HG03565 (cell line): ENCODE measurements at regions not wholly inside any gene's neighbourhood (a gene's known extent, or its start where the extent isn't known, plus 50 kb on each side); places are given as distances from the start of the nearest gene placed in this dataset.
"Not testable (repeated sequence)": the region's sequence is repeated elsewhere in the genome, so short reads cannot be mapped to it uniquely, and the experiment has no call there.

Source experiments
- ATAC-seq: cut with Tn5 transposase; IDR thresholded peaks from one replicate; pipeline ENCODE4 v1.9.1; 2021; ENCODE audit warnings: mild to moderate bottlenecking, moderate library complexity; ENCODE audit not compliant: unreplicated experiment

- no peak for ATAC-seq
Measured at GRCh38 chr13:38160131-38160530, 189.5 kb upstream of the UFM1 start.

DNA sequence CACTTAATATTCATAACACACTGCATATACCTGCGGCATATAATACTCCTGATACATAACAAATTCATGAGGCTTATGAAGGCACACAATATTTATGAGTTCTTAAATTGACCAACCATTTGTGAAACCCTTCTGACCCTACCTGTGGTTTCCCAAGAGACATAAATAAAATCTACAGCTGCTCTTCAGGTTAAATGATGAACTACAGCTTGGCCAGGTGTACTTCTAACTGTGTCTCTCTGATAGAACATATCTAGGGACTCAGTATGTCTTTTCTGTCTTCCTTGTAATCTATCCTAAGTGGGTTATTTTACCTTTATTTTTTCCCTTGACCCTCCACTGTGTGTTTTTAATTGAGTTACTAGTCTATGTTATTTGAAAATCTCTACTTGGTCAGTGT is 189.9 kb upstream of the UFM1 start:
- ATAC-seq: no peak

DNA sequence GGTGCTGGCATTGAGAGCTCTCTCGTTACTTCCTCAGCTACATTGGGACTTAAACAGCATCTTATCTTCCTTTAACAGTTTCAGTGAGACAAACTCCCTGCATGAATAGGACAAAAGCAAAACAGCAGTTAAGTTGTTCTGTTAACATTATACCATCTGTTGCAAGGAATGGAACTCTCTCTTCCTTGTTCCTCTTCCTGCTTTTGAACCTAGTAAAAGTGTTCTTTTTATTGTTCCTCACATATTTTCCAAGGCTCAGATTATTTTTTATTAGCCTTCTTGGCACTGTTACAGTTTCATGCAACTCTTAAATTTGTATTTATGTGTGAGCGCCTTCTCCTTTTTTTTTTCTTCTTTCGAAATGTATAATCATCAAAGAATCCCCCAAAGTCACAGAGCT is 202.6 kb upstream of the UFM1 start:
- ATAC-seq: no peak

GRCh38 chr13:38141792-38142191 is 207.9 kb upstream of the UFM1 start:
- ATAC-seq: no peak

GRCh38 chr13:38135592-38135991 is 214.1 kb upstream of the UFM1 start:
- no peak for ATAC-seq

- no peak for ATAC-seq
Measured at GRCh38 chr13:38121267-38121666, 228.4 kb upstream of the UFM1 start.

DNA sequence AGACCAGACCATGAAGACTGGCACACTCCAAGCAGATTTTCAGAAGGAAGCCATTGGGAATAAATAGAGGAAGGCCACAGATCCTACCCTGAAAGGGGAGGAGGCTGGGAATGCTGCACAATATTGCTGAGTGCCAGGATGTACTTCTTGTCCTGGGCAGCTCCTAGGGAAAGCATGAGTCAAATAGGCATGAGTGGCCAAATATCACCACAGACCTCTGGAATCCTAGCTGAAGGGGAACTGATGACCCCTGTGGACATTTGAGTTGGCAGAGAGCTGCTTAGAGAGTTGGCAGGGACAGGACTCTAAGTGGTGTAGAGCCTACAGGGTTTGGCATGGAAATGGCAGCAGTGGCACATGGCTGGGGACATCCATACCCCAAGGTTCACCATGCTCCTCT is 234.3 kb upstream of the TRPC4 start:
- ATAC-seq: no peak

- ATAC-seq: no peak
Measured at GRCh38 chr13:38099751-38100150, 230.2 kb upstream of the TRPC4 start.

DNA sequence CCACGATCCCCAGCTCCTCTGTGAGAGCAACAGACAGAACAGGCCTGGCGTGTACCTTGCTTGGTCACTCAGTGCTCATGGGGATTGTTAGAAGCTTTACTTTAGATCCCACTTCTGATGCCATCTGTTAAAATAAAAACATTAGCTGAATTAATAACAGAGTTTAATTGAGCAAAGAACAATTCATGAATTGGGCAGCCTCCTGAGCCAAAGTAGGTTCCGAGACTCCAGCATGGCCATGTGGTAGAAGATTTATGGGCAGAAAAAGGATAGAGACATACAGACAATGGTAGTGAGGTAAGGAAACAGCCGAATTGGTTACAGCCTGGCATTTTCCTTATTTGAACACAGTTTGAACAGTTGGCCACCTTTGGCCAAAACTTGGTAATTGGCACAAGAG is 223.9 kb upstream of the TRPC4 start:
- ATAC-seq: no peak

DNA sequence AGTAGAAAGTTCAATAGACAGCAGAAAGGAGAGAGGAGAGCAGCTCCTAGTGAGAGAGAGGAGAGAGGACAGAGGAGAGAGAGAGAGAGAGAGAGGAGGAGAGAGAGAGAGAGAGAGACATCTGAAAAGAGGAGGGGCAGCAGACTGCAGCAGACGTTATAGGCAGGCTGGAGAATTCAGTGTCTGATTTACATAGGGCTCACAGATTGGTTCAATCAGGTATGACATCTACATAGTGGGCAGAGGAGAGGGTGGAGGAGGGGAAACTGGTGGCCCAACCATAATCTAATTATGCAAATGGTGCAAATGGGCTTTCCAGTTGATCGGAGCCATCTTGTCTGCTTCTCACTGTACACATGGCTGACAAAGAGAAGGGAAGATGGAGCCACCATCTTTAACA is 221.3 kb upstream of the TRPC4 start:
- ATAC-seq: no peak

DNA sequence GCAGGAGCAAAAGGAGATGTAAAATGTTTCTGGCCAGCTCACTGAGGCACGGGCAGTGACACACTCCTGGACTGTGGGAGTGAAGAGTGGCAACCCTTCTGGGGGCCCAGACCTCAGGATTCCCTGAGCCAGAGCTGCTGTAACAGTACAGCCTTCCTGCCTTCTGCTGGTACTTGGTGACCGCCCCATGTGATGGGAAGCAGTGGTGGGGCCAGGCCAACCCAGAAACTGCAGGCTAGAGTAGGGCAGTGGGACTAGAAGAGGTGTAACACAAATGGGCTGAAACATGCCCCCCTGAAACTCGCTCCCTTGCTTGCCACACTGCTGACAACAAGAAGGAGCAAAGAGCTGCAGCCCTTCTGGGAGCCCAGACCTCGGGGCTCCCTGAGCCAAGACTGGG is 217.1 kb upstream of the TRPC4 start:
- ATAC-seq: no peak

DNA sequence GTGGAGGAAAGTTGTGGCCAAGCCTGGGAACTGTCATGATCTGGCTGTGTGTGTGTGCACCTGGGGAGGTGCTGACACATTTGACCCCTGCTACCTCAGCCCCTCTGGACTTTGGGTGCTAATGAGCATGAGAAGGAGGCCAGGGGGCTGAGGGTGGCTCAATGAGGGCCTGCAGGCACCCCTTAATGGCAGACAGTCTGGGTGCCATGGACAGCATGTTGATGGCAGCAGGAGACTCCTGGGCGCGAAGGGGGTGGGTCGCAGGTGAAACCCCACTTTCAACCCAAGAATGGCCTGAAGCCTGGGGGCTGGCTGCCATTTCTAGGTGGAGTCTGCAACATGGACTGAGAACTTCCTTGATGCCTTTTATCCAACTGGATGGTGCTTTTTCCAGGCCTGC is 216.4 kb upstream of the TRPC4 start:
- no peak for ATAC-seq

DNA sequence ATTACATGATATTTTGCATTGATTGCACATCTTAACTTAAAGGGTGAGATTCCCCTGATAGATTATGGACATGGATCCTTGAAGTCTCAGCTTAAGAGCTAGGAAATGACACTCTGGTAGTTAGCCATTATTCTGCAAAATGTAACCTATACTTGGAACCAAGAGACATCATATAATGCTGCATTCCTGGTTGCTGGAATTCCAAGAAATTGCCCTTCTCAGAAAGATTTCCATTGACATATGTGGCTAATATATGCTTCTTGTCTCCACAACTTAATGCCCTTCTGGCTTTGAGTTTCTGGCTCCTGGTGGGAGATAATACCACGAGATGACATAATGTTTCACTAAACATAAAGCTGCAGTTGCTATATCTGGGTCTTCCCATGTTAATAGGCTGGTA is 204.4 kb upstream of the TRPC4 start:
- no peak for ATAC-seq

GRCh38 chr13:38072696-38073095 is 203.1 kb upstream of the TRPC4 start:
- ATAC-seq: no peak

- not testable (repeated sequence) for ATAC-seq
Measured at GRCh38 chr13:38071340-38071739, 201.8 kb upstream of the TRPC4 start.

- ATAC-seq: no peak
Measured at GRCh38 chr13:38053896-38054295, 184.3 kb upstream of the TRPC4 start.

DNA sequence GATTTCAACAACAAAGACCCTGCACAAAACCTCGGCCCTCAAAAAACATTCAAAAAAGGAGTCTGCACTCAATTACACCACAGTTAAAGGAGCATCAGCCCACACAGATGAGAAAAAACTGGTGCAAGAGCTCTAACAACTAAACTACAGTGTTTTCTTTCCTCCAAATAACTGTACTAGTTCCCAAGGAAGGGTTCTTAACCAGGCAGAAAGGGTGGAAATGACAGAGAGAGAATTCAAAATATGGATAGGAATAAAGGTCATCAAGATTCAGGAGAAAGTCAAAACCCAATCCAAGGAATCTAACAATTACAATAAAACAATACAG is 176.4 kb upstream of the TRPC4 start:
- ATAC-seq: no peak

DNA sequence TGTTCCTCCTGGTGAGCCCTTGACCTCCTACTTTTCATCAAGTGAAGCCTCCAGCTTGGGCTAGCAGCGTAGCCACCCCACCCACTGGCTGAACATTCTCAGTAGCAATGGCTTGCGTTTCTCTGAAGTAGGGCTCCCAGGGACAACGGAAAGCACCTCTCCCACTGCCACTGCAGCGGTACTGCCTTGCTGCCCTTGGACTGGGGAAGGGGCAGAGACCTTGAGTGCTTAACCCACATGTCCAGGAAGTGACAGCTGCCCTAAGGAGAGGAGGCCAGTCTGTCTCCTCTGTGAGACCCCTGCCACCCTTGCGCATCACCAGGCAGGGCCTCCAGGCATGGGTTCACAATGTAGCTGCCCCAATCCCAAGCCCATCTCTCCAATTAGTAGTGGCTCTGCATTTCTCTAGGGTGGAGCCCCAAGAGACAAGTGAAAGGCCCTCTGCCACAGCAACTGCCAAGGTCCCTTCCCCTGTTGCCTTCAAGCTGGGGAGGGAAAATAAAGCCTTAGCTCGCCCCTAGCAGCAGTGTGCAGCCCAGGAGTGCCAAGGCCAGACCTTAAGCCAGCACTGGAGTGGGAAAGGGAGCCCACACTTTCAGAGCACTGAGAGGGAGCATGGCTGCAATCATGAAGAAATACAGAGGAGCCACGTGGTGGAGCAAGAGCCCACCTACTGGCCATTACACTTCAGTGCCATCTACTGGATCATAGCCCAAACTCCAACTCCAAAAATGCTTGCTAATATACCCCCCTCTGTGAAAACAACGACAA is 175.9 kb upstream of the TRPC4 start:
- peak; percentile 92 for ATAC-seq

GRCh38 chr13:38044067-38044466 is 174.5 kb upstream of the TRPC4 start:
- ATAC-seq: no peak

GRCh38 chr13:38042771-38043170 is 173.2 kb upstream of the TRPC4 start:
- no peak for ATAC-seq

DNA sequence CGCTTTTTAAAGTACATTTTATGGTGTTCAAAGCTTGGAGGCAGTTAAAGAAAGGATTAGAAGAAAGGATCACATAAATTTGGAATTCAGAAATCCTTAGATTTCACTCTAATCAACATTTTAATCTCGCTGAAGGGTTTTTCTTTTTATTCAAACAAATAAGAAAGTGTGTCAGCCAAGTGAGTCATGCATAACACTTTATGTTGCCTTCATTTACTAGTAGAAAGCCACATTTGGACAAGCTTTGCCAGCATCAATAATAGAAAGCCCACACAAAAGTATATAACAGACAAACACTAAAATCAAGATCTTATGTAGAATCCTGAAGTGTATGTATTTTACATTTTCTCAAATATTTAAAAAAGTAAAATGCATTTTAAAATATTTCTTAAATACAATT is 154.9 kb upstream of the TRPC4 start:
- no peak for ATAC-seq

DNA sequence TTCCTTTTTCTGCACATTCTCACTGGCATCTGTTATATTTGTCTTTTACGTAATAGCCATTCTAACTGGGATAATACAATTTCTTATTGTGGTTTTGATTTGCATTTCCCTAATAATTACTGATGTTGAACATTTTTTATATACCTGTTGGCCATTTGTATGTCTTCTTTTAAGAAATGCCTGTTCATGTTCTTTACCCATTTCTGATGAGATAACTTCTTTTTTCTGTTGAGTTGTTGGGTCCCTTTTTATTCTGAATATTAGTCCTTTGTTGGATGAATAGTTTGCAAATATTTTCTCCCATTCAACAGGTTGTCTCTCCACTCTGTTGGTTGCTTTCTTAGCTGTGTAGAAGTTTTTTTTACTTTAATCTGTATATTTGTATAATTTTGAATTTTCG is 147.7 kb upstream of the TRPC4 start:
- ATAC-seq: no peak

- no peak for ATAC-seq
Measured at GRCh38 chr13:38013676-38014075, 144.1 kb upstream of the TRPC4 start.
